Suprapubic skin (tissue), 4 donors: ENCODE measurements at regions not wholly inside any gene's neighbourhood (a gene's known extent, or its start where the extent isn't known, plus 50 kb on each side); places are given as distances from the start of the nearest gene placed in this dataset.

Source experiments
- DNase-seq, 2 donors: peaks; one replicate each; pipeline ENCODE4 v3.0.0-alpha.2; 2019; ENCODE audit warnings: low spot score in 2 of 2
- H3K27ac ChIP-seq: fragments of 200-600 bp; sonication (generic); one replicate; pipeline ENCODE4 v1.5.1; 2019
- H3K27me3 ChIP-seq: fragments of 200-600 bp; sonication (generic); one replicate; pipeline ENCODE4 v1.5.1; 2019
- H3K36me3 ChIP-seq: fragments of 200-600 bp; sonication (generic); one replicate; pipeline ENCODE4 v1.5.1; 2019
- H3K4me1 ChIP-seq: fragments of 200-600 bp; sonication (generic); one replicate; pipeline ENCODE4 v1.5.1; 2019
- H3K4me3 ChIP-seq: fragments of 200-600 bp; sonication (generic); one replicate; pipeline ENCODE4 v1.5.1; 2019; ENCODE audit warnings: mild to moderate bottlenecking
- H3K9me3 ChIP-seq: fragments of 200-600 bp; sonication (generic); one replicate; pipeline ENCODE4 v1.5.1; 2019
- EP300 ChIP-seq: sonication (generic); formaldehyde crosslinking; IDR thresholded peaks from one replicate; pipeline ENCODE4 v1.6.1; 2017; ENCODE audit warnings: antibody characterized with exemption
- POLR2A ChIP-seq, 2 donors: fragments of 450-650 bp; IDR thresholded peaks; one replicate each; pipeline ENCODE4 v1.6.1; 2017; ENCODE audit warnings: antibody characterized with exemption in 2 of 2, mild to moderate bottlenecking in 2 of 2, moderate library complexity in 2 of 2
- POLR2AphosphoS5 ChIP-seq, 3 donors: sonication (generic); formaldehyde crosslinking; IDR thresholded peaks; one replicate each; pipeline ENCODE4 v1.6.1; 2017; ENCODE audit warnings: antibody characterized with exemption in 3 of 3
- WGBS: methylation state at CpG from one replicate; pipeline ENCODE4 v1.1.5; 2018; 5-methylcytosine and 5-hydroxymethylcytosine counted together
- TF ChIP-seq, protein P1 (sequence below), 2 donors: fragments of 200-600 bp in 1 of 2; fragments of 450-650 bp in 1 of 2; sonication (generic) in 1 of 2; IDR thresholded peaks; one replicate each; pipeline ENCODE4 v1.5.1; 2016 to 2019; ENCODE audit warnings: antibody characterized with exemption in 2 of 2, mild to moderate bottlenecking in 1 of 2, moderate library complexity in 1 of 2

DNA sequence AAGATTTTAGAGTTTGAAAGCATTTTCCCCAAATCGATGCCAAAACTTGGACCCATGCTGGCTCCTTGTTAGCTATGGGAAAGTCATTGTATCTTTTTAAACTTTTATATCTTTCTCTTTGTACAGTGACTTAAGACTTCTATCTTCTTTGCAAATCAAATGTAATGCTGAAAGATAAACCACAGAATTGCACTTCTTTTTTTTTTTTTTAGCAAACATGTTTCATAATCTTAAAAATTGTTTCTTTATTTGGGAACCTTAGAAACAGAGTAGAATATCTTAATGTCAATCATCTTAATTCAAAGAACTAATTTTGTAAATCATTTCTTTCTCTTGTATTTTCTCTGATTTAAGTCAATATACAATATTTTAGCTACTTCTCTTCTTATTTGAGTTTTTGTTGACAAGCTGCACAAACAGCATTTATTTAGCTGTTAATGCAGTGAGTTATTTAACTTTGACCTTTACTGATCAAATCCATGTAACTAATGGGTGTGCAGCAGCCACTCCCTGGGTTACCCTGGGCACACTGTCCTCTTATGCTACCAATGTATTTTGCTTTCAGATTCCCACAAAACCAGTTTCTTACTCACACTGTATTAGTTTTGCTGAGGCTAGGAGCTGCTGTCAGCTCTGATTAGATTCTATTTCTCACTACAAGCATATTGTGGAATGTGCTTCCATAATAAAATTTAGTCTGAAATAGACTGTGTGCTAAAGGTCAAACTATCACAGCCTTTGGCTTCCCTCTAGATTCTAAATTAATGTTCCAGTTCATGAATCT is 279.6 kb downstream of the ADGB start:
- 92% methylated on average over 1 of the region's 1 CpG for WGBS
- H3K4me1 ChIP-seq: peaks cover 10% of the 10 kb centered on the region
- H3K27ac ChIP-seq: no peak overlapping the region
- no peaks in the 10 kb centered on the region for H3K9me3 ChIP-seq
- no peak for DNase-seq
- no peak overlapping the region for H3K4me3 ChIP-seq
- H3K36me3 ChIP-seq: no peaks in the 10 kb centered on the region
- no peak for TF ChIP-seq EP300
- TF ChIP-seq, protein P1, sequence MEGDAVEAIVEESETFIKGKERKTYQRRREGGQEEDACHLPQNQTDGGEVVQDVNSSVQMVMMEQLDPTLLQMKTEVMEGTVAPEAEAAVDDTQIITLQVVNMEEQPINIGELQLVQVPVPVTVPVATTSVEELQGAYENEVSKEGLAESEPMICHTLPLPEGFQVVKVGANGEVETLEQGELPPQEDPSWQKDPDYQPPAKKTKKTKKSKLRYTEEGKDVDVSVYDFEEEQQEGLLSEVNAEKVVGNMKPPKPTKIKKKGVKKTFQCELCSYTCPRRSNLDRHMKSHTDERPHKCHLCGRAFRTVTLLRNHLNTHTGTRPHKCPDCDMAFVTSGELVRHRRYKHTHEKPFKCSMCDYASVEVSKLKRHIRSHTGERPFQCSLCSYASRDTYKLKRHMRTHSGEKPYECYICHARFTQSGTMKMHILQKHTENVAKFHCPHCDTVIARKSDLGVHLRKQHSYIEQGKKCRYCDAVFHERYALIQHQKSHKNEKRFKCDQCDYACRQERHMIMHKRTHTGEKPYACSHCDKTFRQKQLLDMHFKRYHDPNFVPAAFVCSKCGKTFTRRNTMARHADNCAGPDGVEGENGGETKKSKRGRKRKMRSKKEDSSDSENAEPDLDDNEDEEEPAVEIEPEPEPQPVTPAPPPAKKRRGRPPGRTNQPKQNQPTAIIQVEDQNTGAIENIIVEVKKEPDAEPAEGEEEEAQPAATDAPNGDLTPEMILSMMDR (IDR thresholded peaks at IDR 0.05): no peak
- no peak for TF ChIP-seq POLR2A (IDR thresholded peaks at IDR 0.05)
- no peak for TF ChIP-seq POLR2AphosphoS5 (IDR thresholded peaks at IDR 0.05)
- H3K27me3 ChIP-seq: no peaks in the 10 kb centered on the region

DNA sequence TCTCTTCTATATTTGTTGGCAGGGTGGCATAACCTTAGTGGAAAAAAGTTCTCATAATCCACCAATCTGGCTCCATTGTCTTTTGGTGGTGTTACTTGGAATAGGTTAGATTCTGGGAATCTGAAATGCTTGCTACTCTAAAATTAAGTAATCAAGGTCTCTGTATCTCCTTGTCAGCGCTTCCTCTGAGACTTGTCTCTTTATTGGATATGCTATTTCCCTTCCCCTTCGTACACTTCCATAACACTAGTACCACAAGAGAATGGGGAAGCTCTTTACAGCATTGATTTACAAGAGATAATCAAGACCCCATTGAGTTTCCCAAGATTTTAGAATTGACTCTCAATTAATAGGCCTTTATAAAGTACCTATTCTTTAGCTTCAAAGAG is 280.2 kb downstream of the ADGB start:
- H3K27me3 ChIP-seq: no peaks in the 10 kb centered on the region
- H3K27ac ChIP-seq: no peak overlapping the region
- no peaks in the 10 kb centered on the region for H3K36me3 ChIP-seq
- H3K4me1 ChIP-seq: peaks cover 10% of the 10 kb centered on the region
- H3K9me3 ChIP-seq: no peaks in the 10 kb centered on the region
- no peak for TF ChIP-seq EP300
- no peak for DNase-seq
- no peak overlapping the region for H3K4me3 ChIP-seq
- 84% methylated on average over 2 of the region's 2 CpGs for WGBS

DNA sequence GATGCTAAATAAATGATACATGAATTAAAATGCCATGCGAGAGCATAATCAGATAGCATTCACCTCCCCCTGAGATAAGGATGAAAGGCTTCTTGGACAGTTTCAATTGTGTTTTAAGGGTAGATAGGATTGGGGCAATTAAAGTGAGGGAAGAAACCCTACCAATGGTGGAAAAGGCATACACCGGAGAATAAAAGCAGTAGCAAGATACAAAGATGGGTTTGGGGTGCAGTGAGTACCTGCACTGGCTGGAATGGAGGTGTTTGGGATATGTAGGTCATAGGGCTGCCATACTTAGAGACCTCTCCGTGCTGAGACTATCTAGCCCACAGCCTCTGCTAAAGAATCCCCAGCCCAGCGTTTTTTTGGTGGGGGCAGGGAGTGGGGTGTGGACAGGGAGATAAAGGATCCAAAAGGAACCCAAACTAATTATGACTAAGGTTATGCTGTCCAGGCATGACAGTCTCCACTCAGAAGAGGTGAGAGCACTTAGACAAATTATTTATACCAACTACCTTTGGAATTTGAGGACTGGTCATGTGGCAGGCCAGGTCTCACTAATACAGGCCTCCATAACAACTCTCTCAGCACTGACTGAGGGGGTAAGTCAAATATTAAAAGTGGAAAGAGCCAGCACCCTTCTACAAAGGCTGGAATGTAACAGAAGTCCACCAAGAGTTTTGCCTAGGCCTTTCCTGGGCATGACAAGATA is 280.8 kb downstream of the ADGB start:
- WGBS: 82% methylated on average over 4 of the region's 4 CpGs
- Histone ChIP-seq H3K4me1 (peaks cover 10% of the 10 kb centered on the region), H3K9me3 (no peaks in the 10 kb centered on the region), H3K27me3 (no peaks in the 10 kb centered on the region), H3K36me3 (no peaks in the 10 kb centered on the region), H3K27ac (no peak overlapping the region), H3K4me3 (no peak overlapping the region)
- TF ChIP-seq EP300: no peak
- TF ChIP-seq POLR2A (IDR thresholded peaks at IDR 0.05): no peak
- TF ChIP-seq, protein P1 (IDR thresholded peaks at IDR 0.05): no peak
- no peak for TF ChIP-seq POLR2AphosphoS5 (IDR thresholded peaks at IDR 0.05)
- no peak for DNase-seq

DNA sequence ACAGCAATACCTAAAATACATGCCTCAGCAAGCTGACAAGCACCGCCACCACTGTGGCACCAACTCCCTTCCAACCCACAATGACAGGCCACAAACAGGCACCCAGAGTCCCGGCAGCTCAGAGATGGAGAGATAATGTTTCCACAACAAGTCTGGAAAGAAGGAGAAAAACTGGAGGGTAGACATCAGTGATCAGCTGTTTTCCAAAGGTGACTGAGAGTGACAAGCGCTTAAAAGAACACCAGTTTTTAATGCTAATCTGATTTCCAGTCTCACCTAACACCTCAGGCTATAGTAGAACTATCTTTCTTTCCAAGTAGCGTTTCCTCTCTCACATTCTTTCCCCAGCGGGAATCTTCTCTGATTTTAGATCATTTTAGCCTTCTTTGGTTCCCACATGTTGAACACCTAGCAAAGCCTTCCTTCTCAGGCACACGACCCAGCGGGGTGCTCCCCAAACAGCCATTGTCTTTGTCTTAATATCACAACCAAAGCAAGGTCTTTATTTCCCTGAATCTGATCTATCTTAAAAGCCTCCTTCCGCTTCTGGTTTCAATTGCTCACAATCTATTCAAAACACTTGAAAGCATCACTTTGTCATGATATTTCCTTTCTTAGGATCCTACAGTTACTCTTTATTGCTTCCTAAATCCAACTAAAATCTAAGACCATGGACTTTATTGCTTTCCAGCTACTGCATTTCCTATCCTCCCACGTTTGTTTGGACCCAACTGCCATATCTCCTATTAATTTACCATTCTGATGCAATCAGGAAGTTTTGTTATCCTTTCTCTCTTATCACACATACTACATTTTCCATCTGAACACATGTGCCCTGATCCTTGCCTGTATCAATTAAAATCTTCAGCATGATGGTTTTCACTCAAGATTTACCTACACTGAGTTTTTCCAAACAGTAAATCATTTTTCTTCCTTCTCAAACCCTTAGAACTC is 282.7 kb downstream of the ADGB start:
- WGBS: 62% methylated on average over 9 of the region's 9 CpGs
- Histone ChIP-seq H3K4me3 (no peak overlapping the region), H3K4me1 (peaks cover 10% of the 10 kb centered on the region), H3K27me3 (no peaks in the 10 kb centered on the region), H3K27ac (no peak overlapping the region), H3K36me3 (no peaks in the 10 kb centered on the region), H3K9me3 (no peaks in the 10 kb centered on the region)
- no peak for DNase-seq
- TF ChIP-seq, protein P1 (IDR thresholded peaks at IDR 0.05): no peak
- TF ChIP-seq EP300: no peak
- TF ChIP-seq POLR2A (IDR thresholded peaks at IDR 0.05): no peak
- no peak for TF ChIP-seq POLR2AphosphoS5 (IDR thresholded peaks at IDR 0.05)

DNA sequence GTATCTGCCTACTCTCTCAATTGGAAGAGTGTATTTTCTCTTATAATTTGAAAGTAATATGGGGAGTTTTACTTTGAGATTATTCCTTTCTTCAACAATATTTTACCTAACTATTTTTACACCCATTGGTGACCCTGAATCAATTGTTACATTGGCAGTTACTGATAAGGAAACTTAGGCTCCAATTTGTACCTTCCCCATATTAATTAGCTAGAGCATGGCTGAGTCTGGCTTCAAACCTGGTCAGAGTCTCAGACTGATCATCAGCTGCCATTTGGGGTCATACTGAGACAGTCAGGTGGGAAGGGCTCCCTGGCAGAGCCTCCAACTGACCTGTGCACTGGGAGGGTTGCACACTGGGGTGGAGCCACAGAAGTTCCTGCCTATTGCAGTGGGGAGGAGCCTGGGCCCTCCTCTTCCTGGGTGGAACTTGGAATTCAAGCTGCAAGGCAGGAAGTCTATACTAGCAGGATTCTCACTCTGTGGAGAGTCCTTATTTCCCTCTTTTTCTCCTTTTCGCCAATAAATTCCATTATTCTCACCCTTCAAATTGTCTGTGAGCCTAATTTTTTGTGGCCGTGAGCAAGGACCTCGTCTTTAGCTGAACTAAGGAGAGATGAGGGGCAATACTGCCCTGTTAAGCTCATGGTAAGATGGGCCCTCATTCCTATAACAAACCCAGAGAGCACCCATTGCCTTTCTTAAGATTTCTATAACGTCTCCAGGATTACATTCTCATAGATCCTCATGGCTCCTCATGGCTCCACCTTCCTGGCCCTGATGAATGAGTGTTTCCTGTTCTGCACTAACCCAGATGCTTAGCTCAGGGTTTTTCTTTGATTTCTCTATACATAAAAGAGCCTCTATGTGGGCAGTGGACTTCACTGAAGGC is 285.1 kb downstream of the ADGB start:
- 97% methylated on average over 4 of the region's 4 CpGs for WGBS
- DNase-seq: no peak
- H3K36me3 ChIP-seq: no peaks in the 10 kb centered on the region
- H3K4me3 ChIP-seq: no peak overlapping the region
- H3K9me3 ChIP-seq: no peaks in the 10 kb centered on the region
- no peak overlapping the region for H3K27ac ChIP-seq
- no peaks in the 10 kb centered on the region for H3K27me3 ChIP-seq
- H3K4me1 ChIP-seq: peaks cover 1% of the 10 kb centered on the region
- TF ChIP-seq POLR2AphosphoS5 (IDR thresholded peaks at IDR 0.05) (no peak), POLR2A (IDR thresholded peaks at IDR 0.05) (no peak), EP300 (no peak)
- TF ChIP-seq, protein P1 (IDR thresholded peaks at IDR 0.05): no peak
